GM18508 (cell line): ENCODE measurements at regions not wholly inside any gene's neighbourhood (a gene's known extent, or its start where the extent isn't known, plus 50 kb on each side); places are given as distances from the start of the nearest gene placed in this dataset.

Experiments used
- ATAC-seq: cut with Tn5 transposase; IDR thresholded peaks from one replicate; pipeline ENCODE4 v1.9.1; 2021; ENCODE audit warnings: moderate number of reproducible peaks; ENCODE audit not compliant: insufficient read depth, unreplicated experiment

DNA sequence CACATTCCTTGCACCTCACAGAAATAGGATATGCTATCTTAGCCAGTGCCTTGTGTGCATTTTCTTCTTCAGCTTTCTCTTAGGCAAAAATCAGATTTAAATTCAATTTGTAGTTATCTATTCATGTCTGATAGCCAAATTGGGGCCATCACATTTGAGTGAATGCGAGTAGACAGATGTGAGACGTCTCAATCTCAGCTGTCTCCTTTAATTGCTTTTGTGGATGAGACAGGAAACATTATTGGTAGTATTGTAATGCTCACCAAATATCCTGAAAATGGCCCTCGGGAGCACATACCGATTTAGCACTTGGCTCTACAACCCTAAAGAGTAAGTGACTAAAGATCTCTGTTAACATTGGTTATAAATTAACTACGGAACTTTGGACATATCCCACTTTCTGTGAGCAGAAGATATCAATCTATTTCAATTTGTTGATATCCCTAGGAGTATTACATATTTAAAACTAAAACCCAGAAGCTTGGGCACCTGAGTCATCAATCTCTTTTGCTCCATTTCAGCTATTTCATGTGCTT, 1012.5 kb upstream of the TMEM132C start:
- ATAC-seq: no peak

GRCh38 chr12:127257366-127257935, 1009.5 kb upstream of the TMEM132C start:
- no peak for ATAC-seq

DNA sequence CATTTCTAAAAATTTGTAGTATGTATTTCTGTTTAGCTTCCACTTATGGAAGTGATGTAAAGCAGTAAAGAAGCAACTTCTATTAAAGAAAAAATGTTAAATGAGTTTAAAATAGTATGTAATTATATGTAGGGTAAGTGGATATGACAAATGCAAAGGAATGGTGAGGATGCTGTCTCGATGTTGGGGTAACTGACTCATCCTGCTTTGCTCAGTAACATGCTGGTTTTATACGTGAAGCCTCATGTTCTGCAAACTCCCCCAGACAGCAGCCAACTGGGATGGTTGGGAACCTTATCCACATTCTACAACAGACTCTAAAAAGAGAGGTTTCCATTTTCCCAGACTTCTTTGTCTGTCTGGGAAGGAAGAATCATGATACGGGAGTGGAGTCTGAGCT, 1006.4 kb upstream of the TMEM132C start:
- ATAC-seq: no peak

DNA sequence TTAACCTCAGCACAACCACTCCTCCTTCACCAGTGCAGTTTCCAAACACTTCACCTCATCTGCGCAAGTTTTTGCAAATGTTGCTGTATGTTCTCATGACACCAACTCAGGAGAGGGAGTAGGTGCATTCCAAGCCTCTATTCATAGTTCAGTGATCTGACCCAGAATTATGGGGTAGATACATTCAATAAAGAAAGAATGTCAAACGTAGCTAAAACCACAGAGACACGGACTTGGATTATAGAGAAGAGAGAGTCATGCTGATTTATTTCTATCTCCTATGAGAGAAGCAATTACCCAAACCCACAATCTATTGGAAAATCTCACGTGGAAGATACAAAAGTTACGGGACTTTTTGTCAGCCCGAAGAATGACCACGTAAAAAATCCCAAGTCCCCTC, 1006.0 kb upstream of the TMEM132C start:
- ATAC-seq: no peak

DNA sequence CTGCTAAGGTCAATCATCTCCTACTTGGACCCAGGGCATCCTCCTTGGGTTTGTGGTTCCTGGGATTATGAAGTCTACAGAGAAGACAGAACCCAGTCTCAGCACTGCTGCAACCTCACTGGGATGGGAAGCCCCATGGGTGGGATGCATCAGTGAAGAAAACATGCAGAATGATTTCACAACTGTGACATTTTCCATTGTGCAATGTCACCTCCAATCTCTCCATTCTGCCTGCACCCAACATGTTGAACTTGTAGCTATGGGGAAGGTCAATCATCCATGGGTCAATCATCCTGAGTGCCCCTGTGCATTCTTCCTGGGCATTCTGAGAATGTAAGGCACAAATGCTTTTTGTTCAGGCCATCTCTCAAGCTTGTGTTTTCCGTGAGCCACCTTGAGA, 1004.4 kb upstream of the TMEM132C start:
- no peak for ATAC-seq

- ATAC-seq: no peak
Observed at GRCh38 chr12:127263621-127264020, 1003.3 kb upstream of the TMEM132C start.

- ATAC-seq: no peak
Observed at GRCh38 chr12:127267128-127267527, 999.8 kb upstream of the TMEM132C start.

- no peak for ATAC-seq
Observed at GRCh38 chr12:127268213-127268612, 998.8 kb upstream of the TMEM132C start.

- ATAC-seq: no peak
Observed at GRCh38 chr12:127268706-127269425, 998.1 kb upstream of the TMEM132C start.

DNA sequence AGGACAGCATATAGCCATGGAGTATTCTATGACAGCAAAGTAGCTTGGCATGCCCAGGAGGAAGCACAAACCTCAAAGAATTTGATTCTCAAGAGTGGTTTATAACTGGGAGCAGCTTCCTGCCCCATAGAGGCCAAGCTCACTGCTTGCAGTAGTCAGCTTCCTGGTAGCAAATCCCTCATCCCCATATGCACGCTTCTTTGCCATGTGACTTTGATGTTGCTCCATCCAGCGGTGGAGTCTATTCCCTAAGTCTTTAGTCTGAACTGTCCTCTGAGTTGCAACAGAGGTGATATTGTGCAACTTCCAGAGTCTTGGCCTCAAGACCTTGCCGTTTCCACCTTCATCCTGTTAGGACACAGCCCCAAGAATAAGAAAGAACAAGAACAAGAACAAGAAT, 996.8 kb upstream of the TMEM132C start:
- ATAC-seq: no peak

DNA sequence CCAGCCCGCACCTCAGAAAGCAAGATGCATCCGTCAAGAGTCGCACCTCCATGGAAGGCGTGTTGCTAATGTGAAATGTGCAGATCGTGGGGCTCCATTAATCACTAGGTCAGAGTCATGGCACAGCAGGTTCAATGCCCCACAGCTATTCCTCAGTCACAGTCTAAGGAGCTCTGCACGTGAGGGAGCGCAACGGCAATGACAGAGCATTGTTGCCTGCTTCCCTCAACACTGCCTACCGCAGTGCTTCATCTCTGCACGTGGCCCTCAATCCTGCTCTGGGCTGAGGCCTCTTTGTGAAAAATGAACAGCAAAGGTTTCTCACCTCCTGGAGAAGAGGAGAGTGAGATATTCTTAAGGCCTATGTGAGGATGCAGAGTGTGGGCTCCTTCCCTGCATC, 995.2 kb upstream of the TMEM132C start:
- ATAC-seq: no peak

- ATAC-seq: no peak
Observed at GRCh38 chr12:127272864-127273263, 994.1 kb upstream of the TMEM132C start.

- no peak for ATAC-seq
Observed at GRCh38 chr12:127273626-127274025, 993.3 kb upstream of the TMEM132C start.

DNA sequence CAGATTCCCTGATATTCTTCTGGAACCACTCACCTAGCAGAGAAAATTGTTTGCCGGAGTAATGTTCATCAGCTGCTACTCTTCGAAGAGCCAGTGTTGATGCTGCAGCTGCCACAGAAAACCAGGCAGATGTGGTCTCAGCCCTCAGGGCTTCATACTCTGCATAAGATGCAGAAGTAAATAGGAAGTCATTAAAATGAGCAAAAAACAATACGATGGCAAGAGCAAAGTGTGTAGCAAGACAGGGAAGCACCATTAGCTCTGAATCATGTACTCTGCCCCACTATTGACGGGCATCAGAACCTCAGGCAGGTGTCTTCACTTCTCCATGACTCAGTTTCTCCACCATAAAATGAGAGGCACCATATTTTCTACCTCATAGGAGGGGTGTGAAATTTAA, 991.6 kb upstream of the TMEM132C start:
- ATAC-seq: no peak

- ATAC-seq: no peak
Observed at GRCh38 chr12:127277882-127278281, 989.1 kb upstream of the TMEM132C start.

DNA sequence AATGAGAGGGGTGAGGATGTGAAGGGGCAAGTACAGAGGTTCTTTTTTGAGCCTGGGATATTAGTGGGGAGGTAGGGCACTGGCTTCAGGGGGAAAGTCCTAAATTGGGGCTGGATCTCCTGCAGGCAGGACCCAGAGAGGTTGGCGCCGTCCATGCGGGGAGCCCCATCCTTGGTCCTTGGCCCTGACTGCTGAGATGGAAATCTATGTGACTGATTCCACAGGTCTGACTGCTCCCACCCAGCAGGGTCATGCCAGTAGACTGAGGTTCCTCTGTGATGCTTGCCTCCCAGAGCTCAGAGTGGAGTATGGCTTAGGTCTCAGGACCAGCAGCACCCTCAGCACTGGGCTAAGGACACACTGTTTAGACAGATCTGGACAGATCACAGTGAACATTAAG, 988.6 kb upstream of the TMEM132C start:
- no peak for ATAC-seq

- ATAC-seq: no peak
Observed at GRCh38 chr12:127280393-127281275, 986.3 kb upstream of the TMEM132C start.

DNA sequence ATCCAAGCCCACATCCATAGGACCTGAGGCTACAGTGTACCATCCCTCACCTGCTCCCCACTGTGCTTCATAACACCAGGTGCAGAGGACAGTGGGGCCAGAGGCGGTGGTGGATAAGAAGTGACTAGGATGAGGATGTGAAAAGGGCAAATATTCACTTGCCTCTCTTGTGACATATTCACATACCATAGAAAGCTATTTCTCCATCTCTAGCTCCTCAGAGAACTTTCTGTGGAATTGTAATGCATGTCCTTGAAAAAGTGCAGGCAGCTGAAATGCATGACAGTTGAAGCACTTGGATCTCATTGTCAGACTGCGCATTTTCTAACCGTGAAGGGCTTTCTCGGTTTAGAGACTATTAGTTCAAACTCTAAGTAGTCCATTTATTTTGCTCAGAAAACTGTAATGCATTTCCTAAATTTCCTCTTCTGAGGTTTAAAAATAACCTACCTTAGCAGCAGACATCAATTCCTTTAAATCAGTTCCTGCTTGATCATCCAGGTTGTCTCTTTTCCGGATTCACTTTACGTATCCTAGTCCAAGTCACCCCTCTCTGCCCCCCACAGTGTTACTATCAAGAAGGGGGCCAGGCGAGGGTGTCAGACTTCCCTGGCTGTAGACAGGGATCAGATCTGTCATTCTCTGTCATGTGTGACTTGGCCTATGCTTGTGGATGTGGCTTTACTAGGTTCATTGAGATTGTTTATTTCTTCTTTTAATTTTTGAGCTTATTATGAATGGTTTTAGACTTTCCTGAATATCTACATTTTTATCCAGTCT, 984.0 kb upstream of the TMEM132C start:
- ATAC-seq: no peak

DNA sequence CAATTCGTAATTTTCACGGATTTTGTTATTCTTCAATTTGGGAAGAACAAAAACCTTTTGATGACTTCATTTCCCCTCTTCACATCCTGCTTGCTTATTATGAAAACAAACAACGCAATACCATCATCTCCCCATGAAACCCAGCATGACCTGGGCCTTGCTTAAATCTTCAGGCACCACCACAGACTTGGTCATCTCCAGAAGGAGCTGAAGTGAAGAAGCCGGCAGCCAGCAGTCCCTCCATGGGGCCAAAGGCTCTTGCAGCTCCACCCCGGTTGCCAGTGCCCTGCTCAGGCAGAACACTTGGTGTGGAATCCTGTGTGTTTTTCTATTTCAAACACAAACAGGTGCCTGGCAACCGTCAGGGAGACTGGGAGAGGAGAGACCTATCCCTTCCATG, 982.9 kb upstream of the TMEM132C start:
- ATAC-seq: no peak

DNA sequence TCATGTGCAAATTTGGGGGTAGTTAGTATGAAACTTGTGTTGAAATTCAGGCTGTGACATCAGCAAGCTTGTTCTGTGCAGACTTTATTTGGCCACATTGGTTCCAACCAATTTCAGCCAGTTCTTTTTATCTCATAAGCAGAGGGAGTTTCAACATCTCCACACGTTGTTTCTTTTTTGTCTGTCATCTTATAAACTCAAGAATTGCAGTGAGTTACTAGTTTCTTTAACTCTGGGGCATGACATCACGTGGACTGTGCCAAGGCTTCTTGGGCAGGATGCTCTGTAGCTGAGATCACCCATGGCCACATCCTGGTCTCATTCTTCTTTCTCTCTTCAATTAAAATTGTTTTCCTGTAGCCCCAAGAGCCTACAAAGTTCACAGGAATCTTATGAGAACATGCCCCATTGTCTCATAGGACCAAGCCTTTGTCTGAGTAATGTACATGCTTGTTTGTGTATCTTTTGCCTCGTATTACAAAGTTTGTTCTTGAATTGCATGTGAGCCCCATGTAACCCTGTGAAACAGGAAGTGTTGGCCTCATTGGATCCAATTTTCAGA, 982.0 kb upstream of the TMEM132C start:
- no peak for ATAC-seq
